ENCODE measurements at regions not wholly inside any gene's neighbourhood (a gene's known extent, or its start where the extent isn't known, plus 50 kb on each side); places are given as distances from the start of the nearest gene placed in this dataset.

GRCh38 chr15:39025881-39026280 lies 461.3 kb upstream of the RASGRP1 start:
- DNase-seq (no peak), ATAC-seq (no peak)
- H3K9me3 ChIP-seq: no peaks in the 10 kb centered on the region
- no peaks in the 10 kb centered on the region for H3K4me1 ChIP-seq
- H3K27ac ChIP-seq: no peak overlapping the region
- no peaks in the 10 kb centered on the region for H3K36me3 ChIP-seq
- intact Hi-C loops (cut with DNase I): no loop called here
- TF ChIP-seq, protein P1, sequence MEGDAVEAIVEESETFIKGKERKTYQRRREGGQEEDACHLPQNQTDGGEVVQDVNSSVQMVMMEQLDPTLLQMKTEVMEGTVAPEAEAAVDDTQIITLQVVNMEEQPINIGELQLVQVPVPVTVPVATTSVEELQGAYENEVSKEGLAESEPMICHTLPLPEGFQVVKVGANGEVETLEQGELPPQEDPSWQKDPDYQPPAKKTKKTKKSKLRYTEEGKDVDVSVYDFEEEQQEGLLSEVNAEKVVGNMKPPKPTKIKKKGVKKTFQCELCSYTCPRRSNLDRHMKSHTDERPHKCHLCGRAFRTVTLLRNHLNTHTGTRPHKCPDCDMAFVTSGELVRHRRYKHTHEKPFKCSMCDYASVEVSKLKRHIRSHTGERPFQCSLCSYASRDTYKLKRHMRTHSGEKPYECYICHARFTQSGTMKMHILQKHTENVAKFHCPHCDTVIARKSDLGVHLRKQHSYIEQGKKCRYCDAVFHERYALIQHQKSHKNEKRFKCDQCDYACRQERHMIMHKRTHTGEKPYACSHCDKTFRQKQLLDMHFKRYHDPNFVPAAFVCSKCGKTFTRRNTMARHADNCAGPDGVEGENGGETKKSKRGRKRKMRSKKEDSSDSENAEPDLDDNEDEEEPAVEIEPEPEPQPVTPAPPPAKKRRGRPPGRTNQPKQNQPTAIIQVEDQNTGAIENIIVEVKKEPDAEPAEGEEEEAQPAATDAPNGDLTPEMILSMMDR (IDR thresholded peaks at IDR 0.05): no peak
- H3K4me3 ChIP-seq: no peak overlapping the region
- H3K27me3 ChIP-seq: no peaks in the 10 kb centered on the region

GRCh38 chr15:39028069-39028468 lies 463.5 kb upstream of the RASGRP1 start:
- no peaks in the 10 kb centered on the region for H3K4me1 ChIP-seq
- H3K9me3 ChIP-seq: no peaks in the 10 kb centered on the region
- H3K36me3 ChIP-seq: no peaks in the 10 kb centered on the region
- no peak overlapping the region for H3K27ac ChIP-seq
- no peak for ATAC-seq
- no peak overlapping the region for H3K4me3 ChIP-seq
- TF ChIP-seq, protein P1 (IDR thresholded peaks at IDR 0.05): no peak
- no peak for DNase-seq
- intact Hi-C loops (cut with DNase I): no loop called here
- no peaks in the 10 kb centered on the region for H3K27me3 ChIP-seq

- TF ChIP-seq, protein P1 (IDR thresholded peaks at IDR 0.05): no peak
- H3K4me3 ChIP-seq: no peak overlapping the region
- H3K9me3 ChIP-seq: no peaks in the 10 kb centered on the region
- no peak for DNase-seq
- no peak overlapping the region for H3K27ac ChIP-seq
- intact Hi-C loops (cut with DNase I): no loop called here
- ATAC-seq: no peak
- no peaks in the 10 kb centered on the region for H3K27me3 ChIP-seq
- H3K4me1 ChIP-seq: no peaks in the 10 kb centered on the region
- no peaks in the 10 kb centered on the region for H3K36me3 ChIP-seq
These were observed 465.1 kb upstream of the RASGRP1 start for GRCh38 chr15:39029741-39030140.

- H3K27me3 ChIP-seq: no peaks in the 10 kb centered on the region
- DNase-seq (no peak), ATAC-seq (no peak)
- TF ChIP-seq, protein P1 (IDR thresholded peaks at IDR 0.05): no peak
- no peaks in the 10 kb centered on the region for H3K36me3 ChIP-seq
- no peaks in the 10 kb centered on the region for H3K9me3 ChIP-seq
- intact Hi-C loops (cut with DNase I): no loop called here
- H3K27ac ChIP-seq: no peak overlapping the region
- H3K4me1 ChIP-seq: no peaks in the 10 kb centered on the region
- H3K4me3 ChIP-seq: no peak overlapping the region
These were observed 465.9 kb upstream of the RASGRP1 start for GRCh38 chr15:39030291-39031070.

DNA sequence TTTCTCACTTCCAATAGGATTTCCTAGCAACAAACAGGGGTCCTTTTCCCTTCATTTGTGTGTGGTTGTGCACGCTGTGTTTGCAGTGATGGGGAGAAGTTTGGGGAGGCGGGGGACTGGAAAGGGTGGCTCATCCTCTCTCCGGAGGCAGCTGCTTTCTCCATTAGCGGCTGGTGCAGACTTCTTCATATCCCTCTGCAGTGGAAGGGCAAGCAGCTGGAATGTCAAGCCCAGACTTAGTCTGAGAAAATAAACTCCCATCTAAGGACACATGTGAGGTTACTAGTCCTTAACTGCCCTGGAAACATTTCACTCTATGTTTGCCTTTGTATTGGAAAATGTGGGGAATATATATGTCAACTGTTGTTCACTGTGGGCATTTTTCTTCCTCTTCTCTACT lies 467.0 kb upstream of the RASGRP1 start:
- intact Hi-C loops (cut with DNase I): no loop called here

More for the DNA sequence above, 467.0 kb upstream of the RASGRP1 start:
- no peak for ATAC-seq
- no peaks in the 10 kb centered on the region for H3K36me3 ChIP-seq
- no peak overlapping the region for H3K4me3 ChIP-seq
- H3K27ac ChIP-seq: no peak overlapping the region
- H3K27me3 ChIP-seq: no peaks in the 10 kb centered on the region
- TF ChIP-seq, protein P1 (IDR thresholded peaks at IDR 0.05): no peak
- no peaks in the 10 kb centered on the region for H3K4me1 ChIP-seq
- DNase-seq: no peak
- H3K9me3 ChIP-seq: no peaks in the 10 kb centered on the region
